Eye (tissue), 1 donor: ENCODE measurements at regions not wholly inside any gene's neighbourhood (a gene's known extent, or its start where the extent isn't known, plus 50 kb on each side); places are given as distances from the start of the nearest gene placed in this dataset.
"Not testable (repeated sequence)": the region's sequence is repeated elsewhere in the genome, so short reads cannot be mapped to it uniquely, and the experiment has no call there.

Experiments
- DNase-seq: peaks from one replicate; pipeline ENCODE4 v3.0.0-alpha.2; 2015

- no peak for DNase-seq
These were observed 253.9 kb downstream of the AGTPBP1 start for GRCh38 chr9:85487872-85488271.

- DNase-seq, result no peak
These were observed 257.5 kb downstream of the AGTPBP1 start for GRCh38 chr9:85484235-85484634.

GRCh38 chr9:85483208-85483607 lies 258.5 kb downstream of the AGTPBP1 start:
- peak; percentile 13 for DNase-seq

GRCh38 chr9:85479305-85479704 lies 262.4 kb downstream of the AGTPBP1 start:
- DNase-seq, result no peak

GRCh38 chr9:85478847-85479246 lies 262.9 kb downstream of the AGTPBP1 start:
- no peak for DNase-seq

GRCh38 chr9:85474896-85475295 lies 266.9 kb downstream of the AGTPBP1 start:
- not testable (repeated sequence) for DNase-seq

- DNase-seq, result no peak
These were observed 270.0 kb downstream of the AGTPBP1 start for GRCh38 chr9:85471791-85472190.

- DNase-seq, result no peak
These were observed 272.7 kb downstream of the AGTPBP1 start for GRCh38 chr9:85469041-85469440.

- no peak for DNase-seq
These were observed 274.9 kb downstream of the AGTPBP1 start for GRCh38 chr9:85466834-85467233.

GRCh38 chr9:85458114-85458864 lies 283.5 kb downstream of the AGTPBP1 start:
- peak; percentile 63 for DNase-seq

GRCh38 chr9:85453850-85454249 lies 287.9 kb downstream of the AGTPBP1 start:
- no peak for DNase-seq

- no peak for DNase-seq
These were observed 288.9 kb downstream of the AGTPBP1 start for GRCh38 chr9:85452841-85453240.

GRCh38 chr9:85451680-85452079 lies 290.1 kb downstream of the AGTPBP1 start:
- DNase-seq, result no peak

- DNase-seq, result no peak
These were observed 295.9 kb downstream of the AGTPBP1 start for GRCh38 chr9:85445887-85446286.

GRCh38 chr9:85444243-85444642 lies 297.5 kb downstream of the AGTPBP1 start:
- DNase-seq, result no peak

- peak; percentile 56 for DNase-seq
These were observed 298.6 kb downstream of the AGTPBP1 start for GRCh38 chr9:85443190-85443598.

- DNase-seq, result no peak
These were observed 302.0 kb downstream of the AGTPBP1 start for GRCh38 chr9:85439791-85440190.

- DNase-seq, result not testable (repeated sequence)
These were observed 307.8 kb downstream of the AGTPBP1 start for GRCh38 chr9:85433956-85434355.

- not testable (repeated sequence) for DNase-seq
These were observed 308.2 kb downstream of the AGTPBP1 start for GRCh38 chr9:85433551-85433950.

GRCh38 chr9:85433046-85433445 lies 308.7 kb downstream of the AGTPBP1 start:
- DNase-seq, result no peak

- DNase-seq, result no peak
These were observed 309.2 kb downstream of the AGTPBP1 start for GRCh38 chr9:85432599-85432998.

- DNase-seq, result no peak
These were observed 310.2 kb downstream of the AGTPBP1 start for GRCh38 chr9:85431339-85432102.

GRCh38 chr9:85430659-85431338 lies 311.0 kb downstream of the AGTPBP1 start:
- peak; percentile 41 for DNase-seq

- no peak for DNase-seq
These were observed 313.5 kb downstream of the AGTPBP1 start for GRCh38 chr9:85428230-85428629.
